K562 (cell line): ENCODE measurements at regions not wholly inside any gene's neighbourhood (a gene's known extent, or its start where the extent isn't known, plus 50 kb on each side); places are given as distances from the start of the nearest gene placed in this dataset.

Experiments used
- CTCF ChIP-seq, 3 experiments: IDR thresholded peaks in 2 of 3; conservative IDR thresholded peaks in 1 of 3; 2 replicates each; pipeline ENCODE4 v1.5.1; 2011 to 2012; ENCODE audit warnings: low read length in 3 of 3, mild to moderate bottlenecking in 3 of 3, control low read depth in 2 of 3, improper control_type of control experiment in 1 of 3, inconsistent platforms in 1 of 3, low read depth in 1 of 3, mixed read lengths in 1 of 3, moderate library complexity in 1 of 3; ENCODE audit not compliant: insufficient read depth in 2 of 3
- CUX1 ChIP-seq: fragments of 200-800 bp; sonication (Bioruptor generic); IDR thresholded peaks from 2 replicates; pipeline ENCODE4 v1.6.1; 2016; ENCODE audit warnings: missing genetic modification characterization, missing compliant biosample characterization
- EGR1 ChIP-seq: fragments of 450-650 bp; conservative IDR thresholded peaks from 2 replicates; pipeline ENCODE4 v1.6.1; 2017; ENCODE audit warnings: mild to moderate bottlenecking
- ETS1 ChIP-seq: conservative IDR thresholded peaks from 2 replicates; pipeline ENCODE4 v1.6.1; 2011; ENCODE audit warnings: low read depth, mild to moderate bottlenecking, low read length; ENCODE audit not compliant: control insufficient read depth
- MAX ChIP-seq: sonication (generic); formaldehyde crosslinking; IDR thresholded peaks from 2 replicates; pipeline ENCODE4 v1.9.0; 2022; ENCODE audit warnings: mild to moderate bottlenecking, missing genetic modification reagents
- MAZ ChIP-seq, 2 experiments: fragments of 450-650 bp in 1 of 2; sonication (generic) in 1 of 2; formaldehyde crosslinking; IDR thresholded peaks in 1 of 2; conservative IDR thresholded peaks in 1 of 2; 2 replicates each; pipeline versions ENCODE4 v1.4.0 to v1.5.0; 2020; ENCODE audit warnings: mild to moderate bottlenecking in 1 of 2, missing genetic modification reagents in 1 of 2
- RERE ChIP-seq: sonication (generic); formaldehyde crosslinking; IDR thresholded peaks from 2 replicates; pipeline ENCODE4 v1.8.0; 2023; ENCODE audit warnings: missing genetic modification reagents, mild to moderate bottlenecking, borderline replicate concordance
- SIN3A ChIP-seq, 2 experiments: fragments of 150-350 bp in 1 of 2; IDR thresholded peaks; 2 replicates each; pipeline ENCODE4 v1.6.1; 2011 to 2016; ENCODE audit warnings: borderline replicate concordance in 2 of 2, low read depth in 2 of 2, low read length in 2 of 2, mild to moderate bottlenecking in 2 of 2, moderate library complexity in 2 of 2; ENCODE audit not compliant: control insufficient read depth in 1 of 2
- SPI1 ChIP-seq: IDR thresholded peaks from 2 replicates; pipeline ENCODE4 v1.6.1; 2011; ENCODE audit warnings: low read depth, low read length, control low read depth, borderline replicate concordance
- USF1 ChIP-seq: sonication (generic); formaldehyde crosslinking; IDR thresholded peaks from 2 replicates; pipeline ENCODE4 v1.9.0; 2022; ENCODE audit warnings: mild to moderate bottlenecking, missing genetic modification reagents
- ZFP1 ChIP-seq: fragments of 450-650 bp; formaldehyde crosslinking; IDR thresholded peaks from 2 replicates; pipeline ENCODE4 v1.4.0; 2020; ENCODE audit warnings: mild to moderate bottlenecking, mixed read lengths
- ZNF165 ChIP-seq: fragments of 250-450 bp; sonication (Bioruptor Pico); IDR thresholded peaks from 2 replicates; pipeline ENCODE4 v1.4.0; 2020; ENCODE audit warnings: borderline replicate concordance

GRCh38 chr5:100270023-100270771, 265.0 kb upstream of the FAM174A start:
- TF ChIP-seq ZFP1, result no peak
- no peak for TF ChIP-seq SPI1
- TF ChIP-seq CUX1 (CRISPR knock-in tag), result no peak
- TF ChIP-seq MAZ (CRISPR knock-in tag; conservative IDR thresholded peaks at IDR 0.05 in 1 of 2, IDR thresholded peaks at IDR 0.05 in 1 of 2), result no peak
- TF ChIP-seq EGR1, result no peak
- TF ChIP-seq ETS1, result no peak
- no peak for TF ChIP-seq ZNF165 (CRISPR knock-in tag)
- TF ChIP-seq USF1 (CRISPR knock-in tag), result no peak
- no peak for TF ChIP-seq SIN3A (IDR thresholded peaks at IDR 0.05; ENCODE audit: borderline replicate concordance in 2 of 2, control insufficient read depth in 1 of 2, low read depth in 2 of 2, low read length in 2 of 2)
- no peak for TF ChIP-seq MAX (CRISPR knock-in tag)
- no peak for TF ChIP-seq CTCF (IDR thresholded peaks at IDR 0.05 in 2 of 3, conservative IDR thresholded peaks at IDR 0.05 in 1 of 3; ENCODE audit: insufficient read depth in 2 of 3, low read depth in 1 of 3, low read length in 3 of 3)
- no peak for TF ChIP-seq RERE (CRISPR knock-in tag)
